HG03520 (cell line): ENCODE measurements at regions not wholly inside any gene's neighbourhood (a gene's known extent, or its start where the extent isn't known, plus 50 kb on each side); places are given as distances from the start of the nearest gene placed in this dataset.
"Not testable (repeated sequence)": the region's sequence is repeated elsewhere in the genome, so short reads cannot be mapped to it uniquely, and the experiment has no call there.

Experiments used
- ATAC-seq: cut with Tn5 transposase; IDR thresholded peaks from one replicate; pipeline ENCODE4 v1.9.1; 2021; ENCODE audit warnings: mild to moderate bottlenecking, moderate library complexity; ENCODE audit not compliant: unreplicated experiment

DNA sequence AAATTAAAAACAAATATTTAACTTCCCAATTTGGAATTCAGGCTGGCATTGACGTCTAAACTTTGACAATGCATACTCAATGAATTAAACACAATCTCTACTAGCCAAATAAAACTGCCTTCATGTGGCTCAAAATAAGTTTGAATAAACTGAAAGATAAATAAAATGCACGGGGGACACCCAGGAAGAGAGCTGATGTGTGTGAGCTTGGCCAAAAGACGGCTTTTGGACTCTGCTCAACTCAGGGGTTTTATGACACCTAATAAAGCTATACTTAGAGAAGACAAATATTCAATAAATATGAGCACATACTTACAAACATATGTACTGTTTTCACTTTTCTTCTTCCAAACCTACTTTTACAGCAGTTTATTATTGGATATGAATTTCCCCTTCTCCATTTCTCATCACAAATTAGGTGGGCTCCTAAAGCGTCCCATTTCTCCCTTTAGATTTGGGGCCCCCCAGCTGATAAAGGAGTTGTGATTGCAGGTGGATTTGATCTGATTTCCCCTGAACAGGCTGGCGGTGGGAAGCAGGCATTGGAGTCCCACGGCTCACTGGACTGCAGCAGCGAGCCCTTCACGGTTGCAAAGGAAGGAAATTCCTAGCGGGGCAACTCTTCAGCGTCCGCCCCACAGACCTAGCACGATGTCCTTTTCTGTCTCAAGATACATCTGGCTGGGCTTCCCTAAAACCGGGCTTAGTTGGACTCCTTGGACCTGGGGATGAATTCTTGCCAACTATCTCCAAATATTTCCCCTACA is 79.6 kb downstream of the INSIG1 start:
- no peak for ATAC-seq

DNA sequence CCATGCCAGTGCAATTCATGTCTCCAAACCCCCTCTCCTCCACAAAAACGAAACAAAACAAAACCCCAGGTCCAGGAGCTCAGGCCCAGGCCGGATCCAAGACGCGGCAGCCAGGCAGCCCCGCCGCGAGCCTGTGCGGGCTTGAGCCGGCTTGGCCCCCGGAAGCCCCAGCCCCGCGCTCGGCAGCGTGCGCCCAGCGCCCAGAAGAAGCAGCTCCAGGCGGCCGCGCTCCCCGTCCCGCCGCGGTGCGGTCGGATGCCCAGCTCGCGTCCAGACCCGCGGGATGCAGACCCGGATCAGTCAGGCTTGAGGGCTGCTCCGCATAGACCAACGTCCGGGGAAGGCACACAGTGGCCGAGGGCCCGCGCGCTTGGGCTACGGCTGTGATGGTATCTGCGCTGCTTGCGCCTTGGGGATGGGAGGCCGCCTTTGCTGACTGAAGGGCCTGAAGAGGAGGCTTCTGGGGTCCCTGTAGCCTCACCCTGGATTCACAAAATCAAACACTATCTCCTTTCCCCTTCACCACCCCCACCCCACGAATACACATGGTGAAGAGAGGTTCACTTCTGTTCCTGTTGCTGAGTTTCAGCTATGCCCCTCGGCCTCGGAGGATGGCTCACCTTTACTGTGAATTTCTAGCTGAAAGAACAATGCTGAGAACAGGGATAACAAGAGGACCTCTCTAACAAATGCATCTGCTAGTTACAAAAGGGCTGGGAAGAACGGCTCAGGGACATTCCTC is 79.9 kb upstream of the EN2 start:
- ATAC-seq = no peak

DNA sequence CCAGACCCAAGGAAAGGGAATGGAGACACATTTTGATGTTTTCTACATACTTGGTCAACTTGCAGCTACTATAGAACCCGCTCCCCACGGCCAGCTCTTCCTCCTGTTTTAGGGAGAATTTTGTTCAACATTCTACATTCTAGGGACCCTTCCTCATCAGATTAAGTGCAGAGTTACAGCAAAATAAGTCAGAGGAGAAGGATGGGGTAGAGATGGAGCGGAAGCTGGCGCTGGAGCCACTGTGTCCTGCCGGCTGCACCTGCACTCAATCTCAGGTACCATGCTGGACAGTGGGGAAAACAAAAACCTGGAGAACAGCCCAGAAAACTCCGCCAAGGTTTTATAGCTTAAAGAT is 79.4 kb upstream of the EN2 start:
- ATAC-seq = no peak

DNA sequence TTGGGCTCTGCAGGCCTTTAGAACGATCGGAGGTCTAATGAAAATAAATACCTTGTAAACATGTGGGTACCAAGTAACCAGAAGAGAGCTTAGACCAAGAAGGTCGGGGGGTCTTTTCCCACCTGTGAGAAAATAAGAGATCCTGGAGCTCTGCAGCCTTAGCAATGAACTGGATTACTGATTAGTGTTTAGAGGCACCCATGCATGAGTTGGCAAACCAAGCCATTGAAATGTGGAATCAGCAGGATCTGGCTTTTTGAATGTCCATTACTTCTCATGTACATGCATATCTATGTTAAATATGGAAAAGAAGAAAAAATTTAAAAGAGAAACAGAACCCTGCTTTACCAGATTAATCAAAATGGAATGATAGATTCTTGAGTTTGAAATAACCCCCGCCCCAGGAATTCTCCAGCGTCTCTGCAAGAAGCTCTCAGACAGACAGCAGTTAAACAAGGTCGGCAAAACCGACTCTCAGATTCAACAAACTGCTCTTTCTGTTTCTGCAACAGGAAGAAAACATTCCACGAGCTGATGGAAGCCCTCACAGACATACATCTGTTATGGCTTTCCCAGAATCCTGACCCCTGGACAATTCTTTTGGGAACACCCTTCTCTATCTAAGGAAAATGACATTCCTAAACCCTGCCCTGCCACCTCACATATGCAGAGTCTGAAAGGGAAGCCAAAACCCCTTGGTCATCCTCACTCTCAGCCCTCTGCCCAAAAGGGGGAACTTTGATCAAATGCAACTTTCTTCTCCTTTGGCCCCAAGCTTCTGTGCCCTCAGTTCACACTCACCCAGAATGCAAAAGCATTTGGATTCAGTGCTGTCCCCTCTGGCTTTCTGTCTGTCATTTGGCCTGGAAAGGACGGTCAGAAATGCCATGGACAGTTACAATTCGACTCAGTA is 78.7 kb upstream of the EN2 start:
- ATAC-seq = no peak

DNA sequence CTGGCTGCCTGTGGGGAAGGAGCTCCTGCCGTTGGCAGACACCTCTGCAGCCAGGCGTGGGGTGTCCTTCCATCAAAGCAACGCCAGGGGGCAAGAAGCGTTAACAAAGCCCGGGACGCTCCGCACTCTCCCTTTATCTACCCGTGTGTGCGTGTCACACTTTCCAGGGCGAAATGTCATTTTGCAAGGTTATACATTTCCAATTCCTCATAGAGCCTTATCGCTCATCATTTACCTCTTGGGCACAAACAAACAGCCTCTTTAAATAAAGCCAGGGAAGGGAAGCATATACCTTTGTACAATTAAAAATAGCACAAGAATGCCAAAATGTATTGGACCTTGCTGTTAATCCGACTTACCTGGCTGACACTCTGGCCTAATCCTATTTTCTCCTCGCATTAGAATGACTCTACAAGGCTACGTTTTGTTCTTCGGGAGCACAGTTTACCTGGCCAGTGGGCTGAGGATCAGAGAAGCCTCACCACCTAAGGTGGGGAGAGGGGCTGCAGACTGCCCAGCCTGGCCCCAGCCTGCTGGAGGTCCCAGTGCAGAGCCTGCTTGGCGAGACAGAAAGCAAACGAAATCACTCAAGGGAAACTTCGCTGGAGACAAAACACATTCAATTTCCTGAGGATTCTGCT is 77.6 kb upstream of the EN2 start:
- peak; percentile 75 for ATAC-seq

DNA sequence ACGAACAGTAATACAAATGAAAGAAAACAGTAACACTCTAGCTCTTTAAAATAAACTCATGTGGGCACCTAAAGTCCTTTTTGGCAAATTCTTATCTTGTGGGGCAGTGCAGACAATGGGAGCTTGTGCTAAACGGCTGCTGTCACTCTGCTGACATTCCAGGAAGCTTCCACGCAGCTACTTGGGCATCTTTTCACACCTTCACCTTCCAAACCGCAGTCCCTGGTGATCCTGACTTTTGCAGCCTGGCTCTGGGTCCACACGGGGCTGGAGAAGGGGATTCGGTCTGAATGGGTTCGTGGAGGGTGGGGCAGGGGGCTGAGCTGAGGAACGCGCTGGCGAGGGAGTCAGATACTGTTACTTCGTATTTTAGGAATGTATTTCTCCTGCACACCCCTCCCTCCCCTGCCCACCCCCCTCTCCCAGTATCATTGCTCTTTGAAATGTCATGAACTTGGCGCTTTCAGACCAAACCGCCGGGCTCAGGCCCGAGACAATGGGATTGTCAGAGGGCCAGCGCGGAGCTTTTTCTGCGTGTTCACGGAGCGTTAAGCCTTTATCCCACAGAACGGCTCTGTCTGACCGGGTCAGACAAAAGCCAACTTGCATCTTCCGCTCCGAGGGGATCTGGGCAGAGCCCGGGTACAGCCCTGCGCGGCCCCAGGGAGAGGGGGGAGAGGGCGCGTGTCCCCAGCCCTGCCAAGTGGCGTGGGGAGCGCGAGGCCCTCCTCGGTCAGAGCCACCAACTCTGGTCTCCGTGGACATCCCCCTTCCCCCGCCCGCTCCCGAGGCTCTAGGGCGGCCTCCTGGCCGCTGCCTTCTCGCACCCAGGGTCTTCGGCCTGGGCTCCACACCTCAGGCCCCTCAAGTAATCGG is 76.7 kb upstream of the EN2 start:
- no peak for ATAC-seq

DNA sequence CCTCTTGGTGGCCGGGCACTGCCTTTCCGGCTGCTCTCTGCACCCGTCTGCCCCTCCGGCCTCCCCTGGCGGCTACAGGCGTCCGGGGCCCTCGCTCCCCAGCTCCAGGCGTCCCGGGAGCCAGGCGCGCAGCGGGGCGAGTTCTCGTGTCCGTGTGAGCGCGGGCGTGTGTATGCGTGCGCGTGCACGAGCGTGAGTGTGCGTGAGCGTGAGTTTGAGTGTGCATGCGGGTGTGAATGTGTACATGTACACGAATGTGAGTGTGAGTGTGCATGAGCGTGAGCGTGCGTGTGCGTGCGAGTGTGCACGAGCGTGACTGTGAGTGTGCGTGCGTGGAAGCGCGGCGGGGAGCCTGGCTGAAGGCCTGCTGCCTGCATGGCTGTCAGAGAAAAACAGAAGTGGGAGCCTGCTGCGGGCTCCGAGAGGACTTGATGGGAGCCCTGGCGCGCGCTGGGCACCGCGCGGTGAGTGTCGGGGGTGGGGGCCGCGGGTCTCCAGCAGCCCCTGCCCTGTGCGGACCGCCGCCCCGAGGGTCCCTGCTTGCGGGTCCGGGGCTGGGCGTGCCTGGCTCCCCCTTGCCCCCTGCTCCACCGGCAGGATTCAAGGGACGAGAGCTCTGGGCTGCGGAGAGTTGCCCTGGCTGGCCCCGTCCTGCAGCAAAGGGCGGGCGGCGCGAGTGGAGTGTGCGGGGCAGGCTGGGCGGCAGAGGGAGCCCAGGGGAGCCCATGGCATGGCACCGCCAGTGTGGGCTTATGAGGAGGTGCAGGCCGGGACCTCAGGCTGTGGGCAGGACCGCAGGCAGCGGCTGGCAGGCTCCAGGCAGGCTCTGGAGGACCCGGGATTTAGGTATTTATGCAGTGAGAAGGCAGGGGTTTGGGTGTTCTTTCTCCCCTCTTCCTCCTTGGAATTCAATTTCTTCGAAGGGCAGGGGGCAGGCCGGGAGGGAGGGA is 75.8 kb upstream of the EN2 start:
- no peak for ATAC-seq

DNA sequence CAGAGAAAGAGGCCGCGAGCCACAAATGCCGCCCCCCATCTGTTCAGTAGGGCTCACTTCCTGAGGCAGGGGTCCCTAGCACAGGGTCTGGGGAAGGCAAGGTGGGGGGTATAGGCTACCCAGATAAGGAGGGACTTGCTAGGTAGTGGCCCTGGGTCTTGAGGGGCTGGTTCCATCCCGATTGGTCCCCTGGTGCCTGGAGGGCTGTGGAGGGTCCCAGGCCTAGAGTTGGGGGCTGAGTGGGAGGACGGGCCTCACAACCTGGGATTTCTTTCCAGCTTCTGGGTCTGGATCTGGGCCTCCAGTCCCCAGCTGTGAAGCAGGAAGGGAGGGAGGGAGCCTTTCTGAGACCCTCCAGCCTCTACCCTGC is 75.1 kb upstream of the EN2 start:
- no peak for ATAC-seq

DNA sequence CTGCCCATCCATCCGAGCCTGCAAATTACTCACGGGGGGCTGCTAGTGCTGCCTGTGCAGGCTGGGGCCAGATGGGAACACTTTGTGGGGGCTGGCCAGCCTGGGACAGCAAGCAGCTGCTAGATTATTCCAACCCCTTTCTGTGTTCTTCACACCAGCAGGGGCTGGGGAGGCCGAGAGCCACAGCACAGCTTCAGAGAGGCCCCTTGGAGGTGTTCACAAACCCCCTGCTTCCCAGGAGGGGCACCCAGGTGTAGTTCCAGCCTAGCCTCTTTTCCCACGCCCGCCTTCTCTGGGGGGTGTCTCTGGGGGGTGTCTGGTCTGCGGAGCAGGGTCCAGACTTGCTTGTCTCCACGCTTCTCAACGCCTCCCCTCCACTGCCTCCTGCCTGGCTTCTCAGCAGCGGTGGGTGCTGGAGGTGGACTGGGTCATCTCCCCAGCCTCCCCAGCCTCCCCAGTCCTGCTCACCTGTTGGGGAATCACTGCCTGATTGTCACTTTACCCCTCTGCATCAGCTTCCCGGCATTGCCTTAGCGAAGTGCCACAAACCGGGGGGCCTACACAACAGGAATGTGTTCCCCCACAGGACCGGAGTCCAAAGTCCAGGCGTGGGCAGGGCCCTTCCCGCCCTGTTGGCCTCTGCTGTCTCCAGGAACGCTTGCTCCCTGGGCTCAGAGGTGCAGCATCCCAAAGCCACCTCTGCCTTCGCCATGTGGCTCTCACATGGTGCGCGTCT is 74.0 kb upstream of the EN2 start:
- ATAC-seq = no peak

DNA sequence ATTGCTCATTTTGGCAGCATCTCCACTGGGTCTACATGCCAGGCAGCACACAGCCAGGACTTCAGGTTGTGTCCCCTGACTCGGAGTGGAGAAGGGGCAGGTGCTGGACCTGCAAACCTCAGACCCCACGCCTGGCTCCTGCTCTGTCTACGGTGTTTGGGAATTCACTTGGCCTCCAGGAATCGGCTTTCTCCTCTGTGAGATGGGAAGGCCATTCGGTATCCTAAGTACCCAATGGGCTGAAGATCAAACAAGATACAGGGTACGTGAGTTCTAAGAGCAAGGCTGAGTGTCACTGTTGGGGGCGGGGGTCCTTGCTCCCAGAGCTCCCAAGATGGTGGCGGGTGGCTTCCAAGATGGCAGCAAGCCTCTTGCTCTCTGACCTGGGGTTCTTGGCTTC is 73.2 kb upstream of the EN2 start:
- no peak for ATAC-seq

DNA sequence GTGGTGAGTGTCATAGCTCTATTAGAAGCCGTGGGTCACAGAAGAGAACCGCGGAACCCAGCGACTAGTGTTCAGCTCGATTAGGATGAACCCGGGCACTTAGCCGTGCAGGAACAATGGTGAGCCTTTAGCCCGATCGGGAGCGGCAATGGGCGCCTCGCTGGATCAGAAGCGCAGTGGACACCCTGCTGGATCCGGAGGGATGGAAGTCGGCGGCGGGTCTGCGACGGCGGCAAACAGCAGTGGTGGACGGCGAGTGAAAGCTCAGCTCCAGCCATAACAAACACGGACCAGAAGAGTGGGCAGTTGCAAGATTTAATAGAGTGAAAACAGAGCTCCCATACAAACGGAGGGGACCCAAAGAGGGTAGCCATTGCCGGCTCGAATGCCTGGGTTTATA is 72.7 kb upstream of the EN2 start:
- ATAC-seq = not testable (repeated sequence)

DNA sequence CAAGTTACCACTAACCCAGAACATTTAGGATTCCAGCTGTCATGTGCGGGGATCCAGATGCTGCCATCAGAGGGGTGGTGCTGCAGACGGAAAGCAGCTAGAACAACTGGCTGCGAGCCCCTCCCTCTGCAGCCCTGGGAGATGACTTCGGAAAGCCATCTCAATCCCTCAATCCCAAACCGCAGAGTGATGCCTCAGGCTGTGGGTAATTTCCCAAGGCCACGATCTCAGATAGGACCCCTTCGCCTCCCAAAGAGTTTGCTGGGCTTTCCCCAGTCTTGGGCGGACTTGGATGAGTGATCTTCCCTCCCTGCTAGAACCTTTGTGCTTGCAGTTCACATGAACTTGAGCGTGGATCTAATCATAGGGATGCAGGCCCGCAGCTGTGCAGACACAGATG is 71.3 kb upstream of the EN2 start:
- no peak for ATAC-seq

DNA sequence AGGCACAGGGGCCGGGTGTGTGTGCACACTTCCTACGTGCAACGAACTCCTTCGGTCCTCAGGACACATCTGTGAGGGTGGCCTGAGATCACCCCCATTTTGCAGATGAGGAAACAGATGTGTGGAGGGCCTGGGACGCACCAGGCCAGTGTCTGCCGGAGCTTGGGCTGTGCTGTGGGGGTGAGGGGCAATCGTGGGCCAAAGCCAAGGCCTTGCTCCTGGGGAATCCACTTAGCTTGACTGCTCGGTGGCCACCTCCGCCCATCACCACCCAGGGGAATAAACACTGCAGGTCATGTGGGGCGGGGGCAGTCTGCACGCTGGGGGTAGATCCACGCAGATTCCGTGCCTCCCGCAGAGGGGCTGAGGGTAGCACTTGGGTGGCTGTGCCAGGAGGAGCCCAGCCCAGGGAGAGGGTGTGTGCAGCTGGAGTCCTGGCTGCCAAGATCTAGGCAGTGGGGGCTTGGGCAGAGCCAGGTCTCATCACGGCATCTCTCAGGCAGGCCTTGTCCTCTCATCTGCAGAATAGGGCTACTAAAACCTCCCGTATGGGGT is 70.8 kb upstream of the EN2 start:
- ATAC-seq = no peak

DNA sequence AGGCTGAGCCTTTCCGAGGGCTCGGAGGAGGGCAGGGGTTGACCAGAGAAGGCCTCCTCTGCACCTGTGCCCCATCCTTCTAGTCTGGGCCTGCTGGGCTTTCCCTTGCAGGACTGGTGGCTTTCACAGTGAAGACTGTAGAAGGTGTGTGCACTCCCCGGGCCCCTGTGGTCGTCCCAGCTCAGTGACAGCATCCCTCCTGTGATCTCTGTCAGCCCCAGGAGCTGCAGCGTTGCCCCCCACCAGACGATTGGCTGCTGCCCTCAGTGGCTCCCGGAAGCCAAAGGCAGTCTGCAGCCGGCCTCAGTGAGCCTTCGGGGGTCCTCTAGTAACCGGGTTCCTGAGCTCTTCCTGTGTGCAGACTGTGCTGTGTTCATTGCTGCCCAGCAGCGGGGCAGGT is 69.4 kb upstream of the EN2 start:
- ATAC-seq = no peak

DNA sequence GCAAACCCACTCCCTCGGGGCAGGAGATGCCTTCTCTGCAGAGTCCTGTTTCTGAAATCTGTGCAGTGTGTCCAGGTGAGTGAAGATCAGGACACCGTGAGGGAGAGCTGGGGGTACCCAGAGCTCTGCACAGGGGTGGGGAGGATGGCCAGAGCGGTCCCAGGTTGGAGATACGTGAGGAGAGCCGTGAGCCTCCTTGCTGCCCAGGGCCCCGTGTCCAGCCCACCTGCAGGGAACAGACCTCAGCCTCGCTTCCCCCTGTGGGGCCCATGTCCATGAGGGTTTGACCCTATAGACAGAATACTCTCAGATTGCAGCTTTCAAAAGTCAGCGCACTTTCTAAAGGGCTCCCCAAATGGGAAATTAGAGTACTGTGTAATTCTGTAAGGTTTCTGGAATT is 66.5 kb upstream of the EN2 start:
- no peak for ATAC-seq

DNA sequence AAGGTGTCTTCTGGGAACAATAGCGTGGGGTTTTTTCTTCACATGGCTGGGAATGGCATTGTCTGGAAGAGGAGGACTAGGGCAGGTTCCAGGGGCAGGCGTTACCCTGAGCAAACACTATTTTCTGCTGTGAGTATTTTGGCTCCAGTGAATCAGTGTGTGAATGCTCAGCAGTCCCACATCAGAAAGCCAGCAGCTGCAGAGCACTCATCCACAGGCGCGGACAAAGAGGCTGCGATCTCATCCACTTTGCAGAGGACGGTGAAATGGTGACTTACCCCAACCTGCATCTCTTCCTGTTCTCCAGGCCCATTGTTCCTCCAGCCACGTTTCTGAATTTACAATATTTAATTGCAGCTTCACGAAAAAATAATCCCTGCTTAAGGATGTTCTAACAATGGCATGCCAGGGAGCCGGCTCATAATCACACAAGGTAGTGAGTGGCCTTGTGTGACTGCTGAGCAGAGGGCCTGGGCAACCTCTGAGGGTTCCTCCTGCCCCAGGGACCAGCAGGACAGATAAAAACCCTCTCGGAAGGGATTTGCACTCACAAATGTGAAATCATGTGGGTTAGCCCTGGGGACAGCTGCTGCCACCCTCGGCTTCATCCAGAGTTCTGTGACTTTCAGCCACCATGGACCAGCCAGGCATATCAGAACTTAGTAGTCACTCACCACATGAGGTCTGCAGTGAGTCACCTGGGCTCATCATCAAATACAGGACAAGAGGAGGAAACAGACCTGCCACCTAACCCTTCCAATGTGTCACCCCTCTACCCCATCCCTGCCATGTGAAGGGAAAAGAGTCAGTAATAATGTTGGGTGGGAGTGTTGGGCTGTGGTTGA is 65.0 kb upstream of the EN2 start:
- ATAC-seq = no peak

DNA sequence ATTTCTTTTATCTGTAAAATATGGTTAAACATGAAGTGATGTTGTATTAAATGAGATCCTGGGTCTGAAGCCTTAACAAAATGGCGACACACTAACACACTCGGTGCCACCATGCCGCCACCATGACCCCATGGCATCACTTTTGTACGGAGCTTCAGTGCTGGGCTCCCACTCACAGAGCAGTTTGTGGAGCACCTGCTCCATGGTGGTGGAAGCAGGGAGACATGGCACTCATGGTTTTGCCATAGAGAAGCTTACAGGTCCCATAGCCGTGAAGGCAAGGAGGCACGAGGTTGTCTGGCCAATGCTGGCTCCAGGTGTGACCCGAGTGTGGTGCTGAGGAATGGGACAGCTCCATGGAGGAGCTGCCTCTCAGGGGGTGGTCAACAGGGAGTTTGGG is 63.5 kb upstream of the EN2 start:
- no peak for ATAC-seq
